Daoy (cell line): ENCODE measurements at regions not wholly inside any gene's neighbourhood (a gene's known extent, or its start where the extent isn't known, plus 50 kb on each side); places are given as distances from the start of the nearest gene placed in this dataset.
A peak's percentile ranks its signal among the peaks of the same experiment; 100 is the strongest.

Source experiments
- DNase-seq: peaks from one replicate; pipeline ENCODE4 v3.0.0-alpha.2; 2015; ENCODE audit warnings: low read depth

- DNase-seq, result no peak
Observed at GRCh38 chr6:166842607-166843006, 113.7 kb downstream of the RNASET2 start.

GRCh38 chr6:166841216-166841615 lies 115.1 kb downstream of the RNASET2 start:
- no peak for DNase-seq

DNA sequence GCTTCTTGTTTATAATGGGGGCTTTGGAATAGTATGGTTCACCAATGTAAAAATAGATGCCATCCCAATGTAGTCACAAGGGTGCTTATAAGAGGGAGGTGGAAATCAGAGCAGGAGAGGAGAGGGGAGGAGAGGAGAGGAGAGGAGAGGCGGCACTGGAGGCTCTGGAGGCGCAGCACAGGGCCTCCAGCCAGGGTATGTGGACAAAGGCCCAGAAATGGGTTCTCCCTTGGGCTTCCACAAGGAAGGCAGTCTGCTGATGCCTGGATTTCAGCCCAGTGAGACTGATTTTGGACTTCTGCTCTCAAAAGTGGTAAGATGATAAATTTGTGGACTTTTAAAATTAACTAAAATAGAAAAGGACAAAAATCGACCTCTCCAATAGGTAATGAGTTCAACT lies 116.8 kb downstream of the RNASET2 start:
- no peak for DNase-seq

- no peak for DNase-seq
Observed at GRCh38 chr6:166838987-166839386, 117.4 kb downstream of the RNASET2 start.

DNA sequence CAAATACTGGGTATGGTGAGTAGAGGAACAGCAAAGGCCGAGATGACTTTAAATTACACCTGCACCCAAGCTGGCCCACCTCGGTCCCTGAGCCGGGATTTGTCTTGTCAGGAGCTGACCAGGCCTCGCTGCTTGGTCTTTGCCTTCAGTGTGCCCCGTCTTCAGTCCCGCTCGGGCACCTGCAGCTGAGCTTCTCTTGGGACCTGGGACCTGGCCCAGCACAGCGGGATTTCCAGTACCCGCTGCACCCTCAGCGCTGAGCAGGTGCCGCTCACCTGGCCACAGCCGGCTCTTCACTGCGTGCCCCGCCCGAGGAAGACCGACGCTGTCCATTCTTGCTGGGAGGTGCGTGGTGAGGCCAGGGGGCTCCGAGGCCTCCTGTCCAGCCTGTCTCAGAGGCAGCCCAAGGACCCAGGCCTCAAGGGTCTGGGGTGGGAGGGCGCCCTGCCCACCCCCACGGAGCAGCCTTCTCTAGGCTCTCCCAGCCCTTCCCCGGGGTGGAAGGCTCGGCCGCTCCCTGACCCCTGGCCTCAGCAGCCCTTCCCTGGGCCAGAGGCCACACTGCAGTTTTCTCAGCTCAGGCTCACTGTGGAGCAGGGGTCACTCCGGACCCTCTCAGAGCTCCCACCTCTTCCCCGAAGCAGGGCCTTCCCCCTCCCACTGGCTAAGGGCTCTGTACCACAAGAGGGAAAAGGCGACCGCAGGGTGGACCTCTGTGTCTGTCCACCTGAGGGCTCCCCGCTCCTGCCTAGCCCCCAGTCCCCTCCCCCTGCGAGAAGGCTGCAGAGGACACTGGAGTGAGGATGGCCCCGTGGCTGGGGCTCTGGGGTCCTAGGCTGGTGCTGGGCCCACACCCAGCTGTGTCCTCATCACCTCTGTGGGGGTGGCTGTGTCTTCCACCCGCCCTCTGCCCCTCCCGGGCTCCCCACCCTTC lies 119.3 kb downstream of the RNASET2 start:
- DNase-seq, result no peak

DNA sequence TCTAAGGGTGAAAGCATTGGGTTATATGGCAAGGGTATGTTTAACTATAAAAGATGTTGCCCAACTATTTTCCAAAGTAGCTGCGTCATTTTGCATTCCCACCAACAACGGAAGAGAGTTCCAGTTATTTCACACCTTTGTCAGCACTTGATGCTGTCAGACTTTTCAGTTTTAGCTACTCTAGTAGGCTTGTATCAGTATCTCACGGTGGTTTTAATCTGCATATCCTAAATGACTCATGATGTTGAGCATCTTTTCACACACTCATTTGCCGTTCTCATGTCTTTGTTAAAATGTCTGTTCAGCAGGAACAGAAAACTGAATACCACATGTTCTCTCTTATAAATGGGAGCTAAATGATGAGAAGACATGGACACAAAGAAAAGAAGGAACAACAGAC lies 122.3 kb downstream of the RNASET2 start:
- DNase-seq, result no peak

DNA sequence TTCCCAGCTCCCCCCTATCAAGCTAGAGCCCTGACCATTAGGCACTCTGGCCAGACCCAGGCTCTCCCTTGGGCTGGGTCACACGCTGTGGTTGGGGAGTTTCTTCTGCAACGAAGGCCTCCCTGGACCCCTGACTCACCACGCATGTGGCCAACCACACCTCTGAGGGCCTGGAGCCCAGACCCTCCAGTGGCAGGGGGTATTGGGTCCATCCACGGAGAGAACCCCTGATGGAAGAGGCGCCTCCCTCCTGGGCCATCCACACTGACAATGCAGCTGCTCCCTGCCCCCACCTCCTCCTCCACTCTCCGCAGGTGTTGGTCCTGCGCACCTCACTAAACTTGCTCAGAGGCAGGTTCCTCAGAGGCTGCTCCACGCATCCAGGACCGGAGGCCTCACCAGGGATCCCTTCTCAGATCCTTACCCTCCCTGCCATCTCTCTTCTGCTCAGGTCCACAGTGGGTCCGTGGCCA lies 125.4 kb downstream of the RNASET2 start:
- no peak for DNase-seq

GRCh38 chr6:166830185-166830890 lies 126.0 kb downstream of the RNASET2 start:
- no peak for DNase-seq

- DNase-seq, result no peak
Observed at GRCh38 chr6:166826264-166826663, 130.1 kb downstream of the RNASET2 start.

- DNase-seq, result peak; percentile 4
Observed at GRCh38 chr6:166825553-166826145, 130.7 kb downstream of the RNASET2 start.

- DNase-seq, result no peak
Observed at GRCh38 chr6:166824880-166825250, 131.5 kb downstream of the RNASET2 start.

GRCh38 chr6:166824146-166824879 lies 132.0 kb downstream of the RNASET2 start:
- no peak for DNase-seq

GRCh38 chr6:166822609-166823008 lies 133.7 kb downstream of the RNASET2 start:
- DNase-seq, result no peak

- DNase-seq, result no peak
Observed at GRCh38 chr6:166820483-166820882, 135.9 kb downstream of the RNASET2 start.

DNA sequence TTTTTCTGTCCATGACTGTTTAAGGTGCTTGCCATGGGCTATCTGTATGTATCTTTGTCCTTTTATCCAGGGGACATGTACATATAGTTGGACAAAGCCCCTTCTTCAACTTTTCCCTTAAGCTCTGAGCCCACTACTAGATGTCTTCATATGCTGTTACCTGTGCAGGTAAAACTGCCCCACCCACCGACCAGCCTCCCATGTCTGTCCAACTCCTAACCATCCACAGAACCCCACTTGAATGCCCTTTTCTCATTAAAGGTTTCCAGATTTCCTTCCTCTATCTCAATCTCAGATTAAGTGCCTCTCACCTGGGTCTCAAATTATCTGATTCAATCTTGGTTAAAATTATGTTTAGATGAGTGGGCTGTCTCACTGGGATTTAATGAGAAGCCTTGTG lies 136.3 kb downstream of the RNASET2 start:
- no peak for DNase-seq

GRCh38 chr6:166815629-166816028 lies 140.7 kb downstream of the RNASET2 start:
- DNase-seq, result no peak

DNA sequence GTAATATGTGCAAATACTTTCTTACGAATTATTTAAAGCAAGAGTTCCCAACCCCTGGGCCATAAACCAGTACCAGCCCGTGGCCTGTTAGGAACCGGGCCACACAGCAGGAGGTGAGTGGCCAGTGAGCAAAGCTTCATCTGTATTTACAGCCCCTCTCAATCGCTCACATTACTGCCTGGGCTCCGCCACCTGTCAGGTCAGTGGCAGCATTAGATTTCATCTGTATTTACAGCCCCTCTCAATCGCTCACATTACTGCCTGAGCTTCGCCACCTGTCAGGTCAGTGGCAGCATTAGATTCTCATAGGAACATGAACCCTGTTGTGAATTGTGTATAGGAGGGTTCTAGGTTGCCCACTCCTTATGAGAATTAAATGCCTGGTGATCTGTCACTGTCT lies 142.0 kb downstream of the RNASET2 start:
- no peak for DNase-seq

DNA sequence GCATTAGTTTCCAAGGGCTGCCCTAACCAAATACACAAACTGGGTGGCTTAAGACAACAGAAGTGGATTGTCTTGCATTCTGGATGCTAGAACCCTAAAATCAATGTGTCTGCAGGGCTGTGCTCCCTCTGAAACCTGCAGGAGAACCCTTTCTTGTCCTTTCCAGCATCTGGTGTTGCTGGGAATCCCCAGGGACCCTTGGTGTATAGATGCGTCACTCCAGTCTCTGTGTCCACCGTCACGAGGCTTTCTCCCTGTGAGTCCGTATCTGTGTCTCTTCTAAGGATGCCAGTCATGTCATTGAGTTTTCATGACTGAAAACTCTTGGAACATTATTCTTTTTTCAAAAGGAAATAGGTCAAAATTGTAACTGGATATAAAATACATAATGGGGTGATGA lies 142.9 kb downstream of the RNASET2 start:
- no peak for DNase-seq

DNA sequence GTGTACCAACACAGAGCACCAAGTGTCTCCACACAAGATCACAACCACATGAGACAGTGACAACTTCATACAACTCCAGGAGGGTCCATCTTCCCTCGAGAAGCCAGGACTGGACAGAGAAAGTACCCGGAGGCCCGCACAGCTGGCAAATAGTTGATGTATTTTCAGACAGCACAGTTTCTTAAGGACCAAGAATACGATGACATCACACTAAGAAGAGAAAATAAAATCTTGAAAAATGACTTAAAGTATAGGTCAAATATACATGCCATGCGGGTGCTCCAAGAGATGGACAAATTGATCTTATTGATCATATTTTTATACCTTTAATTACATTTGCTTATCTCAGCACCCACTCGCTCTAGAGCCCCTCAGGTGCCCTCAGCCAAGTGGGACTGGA lies 145.5 kb downstream of the RNASET2 start:
- DNase-seq, result no peak

- no peak for DNase-seq
Observed at GRCh38 chr6:166809721-166810120, 146.6 kb downstream of the RNASET2 start.

GRCh38 chr6:166806962-166807757 lies 149.2 kb downstream of the RNASET2 start:
- DNase-seq, result no peak
